NCI-H526 treated with DMSO at 0.1 percent for 48 hours (cell line): ENCODE measurements at regions not wholly inside any gene's neighbourhood (a gene's known extent, or its start where the extent isn't known, plus 50 kb on each side); places are given as distances from the start of the nearest gene placed in this dataset.
A peak's percentile ranks its signal among the peaks of the same experiment; 100 is the strongest.

ENCODE experiments used
- DNase-seq: peaks from one replicate; lab custom pipeline; 2025; lab: John Stamatoyannopoulos, UW

GRCh38 chr4:137310593-137311490, 221.5 kb downstream of the PCDH18 start:
- no peak for DNase-seq

- DNase-seq: no peak
Measured at GRCh38 chr4:137310166-137310565, 222.1 kb downstream of the PCDH18 start.

GRCh38 chr4:137309424-137309823, 222.9 kb downstream of the PCDH18 start:
- DNase-seq: no peak

- DNase-seq: no peak
Measured at GRCh38 chr4:137307806-137308205, 224.5 kb downstream of the PCDH18 start.

- no peak for DNase-seq
Measured at GRCh38 chr4:137300776-137301175, 231.5 kb downstream of the PCDH18 start.

- no peak for DNase-seq
Measured at GRCh38 chr4:137299281-137299680, 233.0 kb downstream of the PCDH18 start.

- DNase-seq: no peak
Measured at GRCh38 chr4:137293281-137293680, 239.0 kb downstream of the PCDH18 start.

GRCh38 chr4:137283737-137284136, 248.6 kb downstream of the PCDH18 start:
- no peak for DNase-seq

GRCh38 chr4:137278431-137278830, 253.9 kb downstream of the PCDH18 start:
- no peak for DNase-seq

- no peak for DNase-seq
Measured at GRCh38 chr4:137274404-137274803, 257.9 kb downstream of the PCDH18 start.

- no peak for DNase-seq
Measured at GRCh38 chr4:137267024-137267423, 265.3 kb downstream of the PCDH18 start.

- DNase-seq: no peak
Measured at GRCh38 chr4:137266511-137266910, 265.8 kb downstream of the PCDH18 start.

- no peak for DNase-seq
Measured at GRCh38 chr4:137263206-137263605, 269.1 kb downstream of the PCDH18 start.

GRCh38 chr4:137253949-137254348, 278.3 kb downstream of the PCDH18 start:
- DNase-seq: no peak

GRCh38 chr4:137249112-137249511, 283.2 kb downstream of the PCDH18 start:
- DNase-seq: no peak

GRCh38 chr4:137238456-137239162, 293.7 kb downstream of the PCDH18 start:
- no peak for DNase-seq

GRCh38 chr4:137226900-137227299, 305.4 kb downstream of the PCDH18 start:
- DNase-seq: peak; percentile 17

GRCh38 chr4:137226221-137226620, 306.1 kb downstream of the PCDH18 start:
- DNase-seq: no peak

GRCh38 chr4:137213372-137214173, 318.7 kb downstream of the PCDH18 start:
- DNase-seq: no peak

GRCh38 chr4:137212601-137213000, 319.7 kb downstream of the PCDH18 start:
- DNase-seq: peak; percentile 8

- DNase-seq: no peak
Measured at GRCh38 chr4:137209240-137209639, 323.1 kb downstream of the PCDH18 start.

- no peak for DNase-seq
Measured at GRCh38 chr4:137206781-137207180, 325.5 kb downstream of the PCDH18 start.
